Effector memory CD4-positive, alpha-beta T cell (primary cell): ENCODE measurements at regions not wholly inside any gene's neighbourhood (a gene's known extent, or its start where the extent isn't known, plus 50 kb on each side); places are given as distances from the start of the nearest gene placed in this dataset.

Source experiments
- DNase-seq, 3 donors: peaks; one replicate each; pipeline ENCODE4 v3.0.0-alpha.2; 2020
- H3K27ac ChIP-seq: 2 replicates; pipeline ENCODE4 v1.7.0; 2013; ENCODE audit warnings: mild to moderate bottlenecking, low read length, moderate library complexity; ENCODE audit not compliant: insufficient read depth, poor library complexity, severe bottlenecking
- H3K27me3 ChIP-seq: replicated peaks from 2 replicates; pipeline ENCODE4 v1.7.0; 2013; ENCODE audit warnings: mild to moderate bottlenecking, low read length; ENCODE audit not compliant: insufficient read depth, control insufficient read depth, poor library complexity, severe bottlenecking
- H3K36me3 ChIP-seq: 2 replicates; pipeline ENCODE4 v1.7.0; 2013; ENCODE audit warnings: mild to moderate bottlenecking, low read length, moderate library complexity; ENCODE audit not compliant: control insufficient read depth, insufficient read depth
- H3K4me1 ChIP-seq: 2 replicates; pipeline ENCODE4 v1.7.0; 2013; ENCODE audit warnings: low read length, mild to moderate bottlenecking; ENCODE audit not compliant: control insufficient read depth, insufficient read depth, poor library complexity, severe bottlenecking
- H3K4me3 ChIP-seq: 2 replicates; pipeline ENCODE4 v1.7.0; 2013; ENCODE audit warnings: low read length, low read depth, mild to moderate bottlenecking; ENCODE audit not compliant: insufficient read depth, poor library complexity, severe bottlenecking
- H3K9me3 ChIP-seq: 2 replicates; pipeline ENCODE4 v1.7.0; 2013; ENCODE audit warnings: mild to moderate bottlenecking, low read length, moderate library complexity; ENCODE audit not compliant: control insufficient read depth

DNA sequence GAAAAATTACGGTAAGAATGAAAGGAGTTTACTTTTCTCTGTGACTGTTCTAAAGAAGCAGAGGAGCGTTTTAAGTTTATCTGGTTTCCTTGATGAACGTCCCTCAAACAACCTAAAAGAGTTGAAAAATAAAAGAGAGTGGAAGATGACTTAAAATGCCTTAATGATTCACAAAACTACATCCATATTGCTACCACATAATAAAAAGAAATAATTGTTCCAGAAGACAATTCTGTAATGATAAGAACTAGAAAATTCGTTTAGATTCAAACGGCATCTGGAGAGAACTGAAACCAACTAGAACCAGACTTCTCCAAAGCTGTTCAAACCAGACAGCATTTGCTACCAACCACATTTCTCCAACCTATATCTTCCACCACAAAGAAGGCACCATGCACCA, 68.1 kb downstream of the TEKT4 start:
- Histone ChIP-seq H3K27me3 (no peaks in the 10 kb centered on the region), H3K4me3 (no peak overlapping the region), H3K27ac (no peak overlapping the region), H3K9me3 (no peaks in the 10 kb centered on the region), H3K4me1 (no peaks in the 10 kb centered on the region), H3K36me3 (no peaks in the 10 kb centered on the region)
- no peak for DNase-seq

DNA sequence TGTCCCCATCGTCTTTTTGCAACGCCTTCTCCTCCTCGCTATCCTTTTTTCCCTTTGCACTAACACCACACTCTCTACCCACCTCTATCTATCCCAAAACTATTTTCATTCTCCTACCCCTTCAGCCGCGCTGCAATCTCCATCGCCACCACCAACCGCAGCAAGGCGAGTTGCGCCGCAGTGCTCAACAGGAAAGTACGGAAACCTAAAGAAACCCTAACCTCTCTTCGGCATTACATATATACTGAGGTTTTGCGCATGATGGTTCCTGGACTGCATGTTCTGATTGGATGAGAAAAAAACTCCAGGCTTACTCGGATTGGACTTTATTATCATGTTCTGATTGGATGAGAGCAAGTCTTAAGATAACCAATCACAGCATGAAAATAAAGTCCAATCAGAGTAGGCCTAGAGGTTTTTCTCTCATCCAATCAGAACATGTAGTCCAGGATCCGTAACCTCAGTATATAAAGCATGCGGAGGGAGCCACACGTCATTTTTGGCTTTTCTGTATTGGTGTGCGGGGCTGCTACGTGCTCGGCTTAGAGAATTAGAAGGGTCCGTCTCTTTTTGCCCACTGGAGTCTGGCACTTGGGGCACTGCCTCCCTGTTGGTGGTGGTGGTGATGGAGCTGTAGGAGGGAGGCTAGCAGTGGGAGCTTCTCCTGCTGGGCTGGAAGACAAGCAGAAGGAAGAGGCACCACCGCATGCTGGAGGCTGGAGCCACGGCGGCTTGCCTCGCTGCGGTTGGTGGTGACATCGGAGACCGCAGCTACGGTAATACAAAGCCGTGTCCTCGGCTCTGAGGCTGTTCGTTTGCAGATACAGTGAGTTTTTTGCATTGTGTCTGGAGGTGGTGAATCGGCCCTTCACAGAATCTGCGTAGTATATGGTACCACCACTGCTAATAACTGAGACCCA, 76.1 kb downstream of the TEKT4 start:
- Histone ChIP-seq H3K27ac (no peak overlapping the region), H3K4me1 (no peaks in the 10 kb centered on the region), H3K4me3 (no peak overlapping the region), H3K36me3 (no peaks in the 10 kb centered on the region), H3K27me3 (no peaks in the 10 kb centered on the region), H3K9me3 (no peaks in the 10 kb centered on the region)
- no peak for DNase-seq

DNA sequence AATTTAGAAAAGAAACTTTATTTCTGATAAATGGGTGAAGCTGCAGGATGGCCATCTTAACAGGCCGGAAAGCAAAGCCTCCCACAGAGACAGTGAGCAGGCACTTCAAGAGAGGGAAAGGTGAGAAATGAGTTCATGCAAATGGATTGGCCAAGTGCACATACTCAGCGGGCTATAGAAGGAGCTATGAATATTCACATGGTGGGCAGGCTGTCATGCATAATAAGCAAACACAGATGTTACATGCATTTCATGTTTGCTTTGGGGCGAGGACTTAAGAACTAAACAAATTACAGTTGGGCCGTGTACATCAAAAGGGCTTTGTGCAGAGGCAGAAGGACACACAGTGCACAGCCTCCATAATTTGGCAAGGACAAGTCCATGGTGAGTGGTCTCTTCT, 69.8 kb upstream of the MAL start:
- DNase-seq: no peak
- Histone ChIP-seq H3K27ac (no peak overlapping the region), H3K36me3 (no peaks in the 10 kb centered on the region), H3K4me1 (no peaks in the 10 kb centered on the region), H3K27me3 (peaks cover 13% of the 10 kb centered on the region), H3K9me3 (no peaks in the 10 kb centered on the region), H3K4me3 (no peak overlapping the region)

DNA sequence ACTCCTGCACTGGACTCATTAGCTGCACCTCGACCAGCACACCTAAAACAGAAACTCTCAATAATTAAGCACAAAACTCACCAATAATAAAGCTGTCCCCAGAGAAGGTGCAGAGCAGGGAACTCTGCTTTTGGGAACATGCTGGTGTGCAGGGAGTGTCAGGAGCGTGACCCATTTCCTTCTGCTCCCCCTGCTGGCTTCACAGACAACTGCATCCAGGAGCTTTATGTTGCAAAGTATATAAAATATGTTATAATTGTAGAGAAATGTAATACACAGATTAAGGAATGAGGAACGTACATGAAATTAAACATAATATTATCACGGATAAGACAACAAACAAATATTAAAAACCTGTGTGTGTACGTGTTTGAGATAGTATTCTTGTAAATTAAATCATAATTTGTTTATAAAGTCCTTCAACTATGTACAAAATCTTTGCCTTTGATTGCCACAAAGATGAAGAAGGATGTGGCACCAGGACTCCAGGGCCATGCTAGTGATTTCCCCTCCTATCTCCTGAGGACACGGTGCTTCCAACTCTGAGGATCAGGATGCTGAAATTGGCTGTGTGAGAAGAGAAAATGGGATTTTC, 68.6 kb upstream of the MAL start:
- Histone ChIP-seq H3K4me1 (no peaks in the 10 kb centered on the region), H3K9me3 (no peaks in the 10 kb centered on the region), H3K27ac (no peak overlapping the region), H3K4me3 (no peak overlapping the region), H3K36me3 (no peaks in the 10 kb centered on the region), H3K27me3 (peaks cover 13% of the 10 kb centered on the region)
- peak in 1 of 3 donors; percentile 11 for DNase-seq

DNA sequence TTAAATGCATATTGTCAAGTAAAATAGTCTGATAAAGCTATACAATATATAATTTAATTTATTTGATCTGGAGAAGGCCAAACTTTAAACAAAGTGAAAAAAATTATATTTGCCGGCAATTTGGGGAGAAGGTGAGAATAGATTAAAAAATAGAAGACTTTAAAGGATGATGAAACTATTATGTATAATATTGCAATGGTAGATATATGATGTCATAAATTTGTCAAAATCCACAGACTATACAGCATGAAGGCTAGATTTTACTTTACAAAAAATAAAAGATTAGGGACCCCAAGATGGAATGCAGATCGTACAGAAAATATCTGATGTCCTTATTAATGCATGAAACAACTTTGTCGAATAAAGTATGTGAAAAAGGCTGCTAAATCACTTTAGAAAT, 67.3 kb upstream of the MAL start:
- no peak overlapping the region for H3K4me3 ChIP-seq
- H3K4me1 ChIP-seq: no peaks in the 10 kb centered on the region
- H3K27ac ChIP-seq: no peak overlapping the region
- H3K9me3 ChIP-seq: no peaks in the 10 kb centered on the region
- H3K27me3 ChIP-seq: peaks cover 13% of the 10 kb centered on the region
- no peak for DNase-seq
- no peaks in the 10 kb centered on the region for H3K36me3 ChIP-seq

DNA sequence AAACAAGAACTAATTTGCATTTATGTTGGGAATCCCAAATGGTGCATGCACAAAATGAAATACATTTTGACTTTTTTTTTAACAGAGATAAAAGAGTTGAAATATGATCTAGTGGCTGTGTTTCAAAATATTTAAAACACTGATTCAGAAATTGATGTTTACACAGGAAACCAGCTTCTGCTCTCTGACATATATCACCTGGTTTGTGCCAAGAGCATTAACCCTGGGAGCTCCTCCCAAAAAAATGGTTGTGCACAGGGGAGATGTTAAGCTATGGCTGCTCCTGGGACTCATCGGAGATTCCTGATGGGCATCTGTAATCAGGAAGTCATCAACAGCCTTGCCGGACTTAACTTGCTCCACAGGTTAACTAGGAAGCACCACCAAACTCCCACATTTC, 65.2 kb upstream of the MAL start:
- H3K9me3 ChIP-seq: no peaks in the 10 kb centered on the region
- no peaks in the 10 kb centered on the region for H3K4me1 ChIP-seq
- no peak overlapping the region for H3K27ac ChIP-seq
- no peak overlapping the region for H3K4me3 ChIP-seq
- DNase-seq: no peak
- no peaks in the 10 kb centered on the region for H3K36me3 ChIP-seq
- H3K27me3 ChIP-seq: peaks cover 8% of the 10 kb centered on the region

DNA sequence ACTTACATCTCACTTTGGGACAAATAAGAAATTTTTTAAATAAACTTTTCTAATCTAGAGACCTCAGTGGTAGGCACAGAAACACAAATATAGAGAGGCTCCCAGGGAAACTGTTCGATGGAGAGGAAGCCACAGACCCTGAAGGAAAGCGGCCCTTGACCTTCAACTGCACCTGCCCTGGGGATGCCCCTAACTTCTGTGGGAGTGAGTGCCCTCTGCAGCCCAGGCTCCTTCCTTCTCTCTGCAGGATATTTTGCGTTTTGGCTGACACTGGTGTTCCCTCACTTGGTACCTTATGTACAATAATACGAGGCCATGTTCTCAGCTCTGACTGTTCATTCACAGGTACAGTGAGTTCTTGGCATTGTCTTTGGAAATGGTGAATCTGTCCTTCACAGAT, 64.8 kb upstream of the MAL start:
- Histone ChIP-seq H3K27ac (no peak overlapping the region), H3K4me1 (no peaks in the 10 kb centered on the region), H3K27me3 (peaks cover 8% of the 10 kb centered on the region), H3K4me3 (no peak overlapping the region), H3K9me3 (no peaks in the 10 kb centered on the region), H3K36me3 (no peaks in the 10 kb centered on the region)
- no peak for DNase-seq

DNA sequence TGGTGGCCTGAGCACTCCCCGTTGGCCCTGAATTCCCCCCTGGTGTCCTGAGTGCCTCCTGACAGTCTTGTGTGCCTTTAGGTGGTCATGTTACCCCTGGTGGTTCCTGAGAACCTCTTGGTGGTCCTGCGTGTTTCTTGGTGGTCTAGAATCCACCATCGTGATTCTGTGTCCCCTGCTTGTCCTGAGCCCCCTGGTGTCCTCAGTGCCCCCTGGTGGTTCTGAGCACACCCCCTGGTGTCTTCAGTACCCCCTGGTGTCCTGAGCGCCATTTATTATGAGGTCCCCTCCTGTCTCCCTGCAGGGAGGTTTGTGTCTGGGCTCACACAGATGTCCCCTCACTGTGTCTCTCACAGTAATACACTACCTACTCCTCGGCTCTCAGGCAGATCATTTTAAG, 61.3 kb upstream of the MAL start:
- no peaks in the 10 kb centered on the region for H3K27me3 ChIP-seq
- no peak overlapping the region for H3K27ac ChIP-seq
- DNase-seq: no peak
- no peaks in the 10 kb centered on the region for H3K9me3 ChIP-seq
- no peaks in the 10 kb centered on the region for H3K36me3 ChIP-seq
- no peaks in the 10 kb centered on the region for H3K4me1 ChIP-seq
- H3K4me3 ChIP-seq: no peak overlapping the region

DNA sequence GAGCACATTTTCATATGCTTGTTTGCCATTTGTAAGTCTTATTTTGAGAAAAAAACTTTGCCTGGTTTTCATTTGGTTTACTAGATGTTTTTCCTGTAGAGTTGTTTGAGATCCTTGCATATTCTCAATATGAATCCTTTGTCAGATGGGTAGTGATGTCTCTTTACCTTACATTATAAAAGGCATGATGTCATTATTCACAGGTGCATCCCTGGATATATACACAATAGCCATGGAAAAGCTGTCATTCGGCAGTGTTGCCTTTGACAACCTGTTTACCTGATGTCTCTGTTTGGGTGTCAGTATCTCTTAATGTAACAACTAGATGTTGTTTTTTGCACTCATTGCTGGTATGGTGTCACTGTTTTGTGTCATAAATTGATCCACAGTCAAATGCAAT, 58.8 kb upstream of the MAL start:
- Histone ChIP-seq H3K36me3 (no peaks in the 10 kb centered on the region), H3K4me3 (no peak overlapping the region), H3K27me3 (no peaks in the 10 kb centered on the region), H3K9me3 (no peaks in the 10 kb centered on the region), H3K27ac (no peak overlapping the region), H3K4me1 (no peaks in the 10 kb centered on the region)
- no peak for DNase-seq

DNA sequence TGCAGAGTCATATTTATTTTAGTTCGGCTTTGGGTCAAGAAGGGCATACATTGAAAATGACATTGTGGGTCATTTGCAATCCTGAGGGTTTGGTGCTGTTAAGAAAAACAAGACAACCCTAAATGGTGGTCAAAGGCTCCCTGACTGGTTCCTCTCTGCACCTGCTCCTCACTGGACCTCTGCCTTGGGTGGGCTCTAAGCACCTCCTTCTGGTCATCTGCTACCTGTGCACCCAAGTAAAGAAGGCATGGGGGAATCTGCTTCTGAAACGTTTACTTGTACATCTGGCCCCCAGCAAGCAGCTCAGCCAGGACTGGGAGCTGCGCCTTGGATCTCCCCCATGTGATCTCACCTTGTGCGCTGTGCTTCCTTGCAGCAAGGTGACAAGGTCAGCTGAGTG, 55.2 kb upstream of the MAL start:
- no peak overlapping the region for H3K27ac ChIP-seq
- no peaks in the 10 kb centered on the region for H3K9me3 ChIP-seq
- H3K4me1 ChIP-seq: no peaks in the 10 kb centered on the region
- DNase-seq: no peak
- no peaks in the 10 kb centered on the region for H3K36me3 ChIP-seq
- no peaks in the 10 kb centered on the region for H3K27me3 ChIP-seq
- H3K4me3 ChIP-seq: no peak overlapping the region
